ENCODE measurements at regions not wholly inside any gene's neighbourhood (a gene's known extent, or its start where the extent isn't known, plus 50 kb on each side); places are given as distances from the start of the nearest gene placed in this dataset.

DNA sequence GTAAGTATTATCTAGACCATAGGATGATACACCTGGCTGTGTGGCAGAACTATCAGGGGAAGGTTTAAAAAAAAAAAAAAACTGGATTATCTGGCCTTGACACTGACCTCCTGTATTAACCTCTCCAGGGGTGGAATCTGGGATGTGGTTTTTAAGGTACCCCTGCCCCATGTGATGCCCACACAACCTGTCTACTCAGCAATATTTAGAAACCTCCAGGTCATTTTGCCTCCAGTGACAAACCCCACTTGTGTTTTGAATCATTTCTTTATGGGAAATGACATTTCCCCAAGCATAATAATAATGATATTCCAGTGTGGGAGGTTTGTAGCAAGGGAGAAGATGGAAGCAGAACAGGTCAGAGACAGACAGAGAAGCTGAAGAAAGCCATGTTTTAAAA, 179.1 kb downstream of the RSL24D1 start:
- DNase-seq, result no peak

DNA sequence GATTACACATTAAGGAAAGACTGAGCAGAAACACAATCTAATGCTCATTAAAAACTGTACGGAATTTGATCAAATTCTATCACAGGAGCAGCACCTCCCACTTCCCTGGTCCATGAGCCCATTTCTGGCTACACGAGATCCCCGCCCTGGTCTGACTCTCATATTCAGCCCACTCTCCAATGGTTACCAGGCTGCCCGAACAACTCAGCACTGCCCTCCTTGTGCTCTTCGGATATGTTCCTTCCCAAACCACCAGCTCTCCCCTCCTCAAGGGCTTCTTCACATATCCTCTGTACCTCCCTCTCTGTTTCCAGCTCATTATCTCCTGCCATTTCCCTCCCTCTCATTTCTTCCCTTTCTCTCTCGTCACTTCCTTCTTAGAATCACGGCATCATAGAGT, 180.5 kb downstream of the RSL24D1 start:
- DNase-seq, result no peak

DNA sequence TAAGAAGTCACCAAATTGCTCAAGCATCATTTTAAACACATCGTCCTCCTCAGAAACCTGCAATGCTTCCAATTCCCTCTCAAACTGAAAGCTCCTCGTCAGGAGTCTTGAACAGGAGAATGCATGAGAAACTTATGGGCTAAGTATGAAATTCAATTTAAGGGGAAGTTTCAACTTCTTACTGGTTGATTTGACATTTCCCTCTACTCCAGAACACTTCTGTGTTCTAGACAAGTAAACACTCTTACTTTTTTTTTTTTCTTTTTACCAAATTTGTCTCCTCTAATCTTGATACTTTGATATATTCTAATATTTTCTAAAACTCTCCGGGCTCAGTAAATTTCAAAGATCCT, 181.7 kb downstream of the RSL24D1 start:
- no peak for DNase-seq

DNA sequence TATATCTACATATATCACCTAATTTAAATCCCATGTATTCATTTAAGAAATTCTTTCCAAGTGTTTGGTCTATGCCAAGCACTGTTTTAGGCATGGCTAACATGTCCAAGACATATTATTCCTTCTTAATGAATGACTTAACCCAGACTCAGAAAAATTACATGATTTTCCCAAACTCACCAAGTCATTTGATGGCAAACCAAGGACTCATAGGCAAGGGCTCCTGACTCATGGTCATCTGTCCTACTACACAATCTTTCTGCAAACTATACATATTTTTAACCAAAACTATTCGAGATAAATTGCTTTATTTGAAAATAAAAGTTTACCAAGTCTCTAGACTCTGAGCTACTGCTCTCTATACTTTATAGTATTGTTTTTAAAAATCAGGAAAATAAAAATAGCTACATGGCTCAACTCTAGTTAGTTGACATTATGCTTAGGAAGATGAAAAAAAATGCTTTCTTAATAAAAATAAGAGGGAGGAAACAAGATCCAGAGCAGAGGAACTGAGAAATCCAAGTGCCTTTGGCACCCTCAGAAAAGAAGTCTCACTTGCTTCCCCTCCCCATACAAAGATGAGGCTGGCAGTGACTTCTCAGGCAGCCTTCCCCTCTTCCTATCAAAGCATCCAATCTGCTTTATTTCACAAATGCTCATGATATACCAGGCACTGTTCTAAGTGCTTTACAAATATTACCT, 182.2 kb downstream of the RSL24D1 start:
- no peak for DNase-seq

DNA sequence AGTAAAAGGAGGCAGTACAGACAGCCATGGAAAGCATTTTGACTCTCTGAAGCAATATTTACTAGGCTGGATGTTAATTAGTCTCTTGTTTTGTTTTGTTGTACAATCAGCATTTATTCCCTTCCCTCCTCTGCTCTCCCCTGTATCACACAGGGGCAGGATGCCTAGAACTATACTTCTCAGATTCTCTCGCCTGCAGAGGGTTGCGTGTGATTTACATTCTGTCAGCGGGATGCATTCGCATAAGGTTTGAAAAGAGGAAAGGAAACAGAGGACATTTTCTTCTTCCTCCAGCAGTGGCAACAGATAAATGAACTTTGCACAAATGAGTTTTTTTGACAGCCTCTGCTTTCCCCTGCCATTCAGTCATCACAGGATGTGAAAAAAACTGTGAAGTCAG, 188.3 kb downstream of the RSL24D1 start:
- no peak for DNase-seq

DNA sequence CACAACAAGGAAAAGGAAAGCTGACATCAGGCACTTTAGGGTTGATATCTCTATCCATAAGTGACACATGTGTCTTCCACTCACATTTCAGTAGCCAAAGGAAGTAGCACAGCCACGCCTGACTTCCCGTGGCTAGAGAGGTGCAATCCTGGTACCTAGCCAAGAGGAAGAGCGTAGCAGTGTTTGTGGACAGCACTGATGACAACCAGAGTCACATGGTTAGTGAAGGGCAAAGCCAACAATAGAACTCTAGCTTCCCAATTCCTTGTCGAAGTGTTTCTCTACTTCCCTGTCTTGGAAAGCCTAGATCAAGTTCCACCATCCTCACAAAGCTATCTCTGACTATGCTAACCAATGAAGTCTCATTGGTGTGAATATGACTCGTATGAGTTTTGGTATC, 189.2 kb downstream of the RSL24D1 start:
- no peak for DNase-seq

DNA sequence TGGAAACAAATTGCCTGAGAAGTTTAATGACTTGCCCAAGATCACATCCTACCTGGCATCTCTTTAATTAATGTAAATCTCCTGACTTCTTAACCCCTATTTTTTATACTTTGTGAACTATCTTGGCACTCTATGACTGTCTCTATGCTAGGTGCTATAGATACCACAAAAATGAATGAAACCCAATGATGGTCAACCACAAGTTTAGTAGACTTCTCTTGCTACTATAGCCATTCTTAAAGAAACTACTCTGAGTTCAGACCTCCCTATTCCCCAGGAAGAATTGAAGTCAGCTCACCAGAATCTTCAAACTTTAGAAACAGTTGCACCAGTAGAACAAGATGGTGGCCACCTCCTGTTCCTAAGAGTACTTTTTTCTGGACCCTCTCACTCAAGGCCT, 191.1 kb downstream of the RSL24D1 start:
- no peak for DNase-seq

DNA sequence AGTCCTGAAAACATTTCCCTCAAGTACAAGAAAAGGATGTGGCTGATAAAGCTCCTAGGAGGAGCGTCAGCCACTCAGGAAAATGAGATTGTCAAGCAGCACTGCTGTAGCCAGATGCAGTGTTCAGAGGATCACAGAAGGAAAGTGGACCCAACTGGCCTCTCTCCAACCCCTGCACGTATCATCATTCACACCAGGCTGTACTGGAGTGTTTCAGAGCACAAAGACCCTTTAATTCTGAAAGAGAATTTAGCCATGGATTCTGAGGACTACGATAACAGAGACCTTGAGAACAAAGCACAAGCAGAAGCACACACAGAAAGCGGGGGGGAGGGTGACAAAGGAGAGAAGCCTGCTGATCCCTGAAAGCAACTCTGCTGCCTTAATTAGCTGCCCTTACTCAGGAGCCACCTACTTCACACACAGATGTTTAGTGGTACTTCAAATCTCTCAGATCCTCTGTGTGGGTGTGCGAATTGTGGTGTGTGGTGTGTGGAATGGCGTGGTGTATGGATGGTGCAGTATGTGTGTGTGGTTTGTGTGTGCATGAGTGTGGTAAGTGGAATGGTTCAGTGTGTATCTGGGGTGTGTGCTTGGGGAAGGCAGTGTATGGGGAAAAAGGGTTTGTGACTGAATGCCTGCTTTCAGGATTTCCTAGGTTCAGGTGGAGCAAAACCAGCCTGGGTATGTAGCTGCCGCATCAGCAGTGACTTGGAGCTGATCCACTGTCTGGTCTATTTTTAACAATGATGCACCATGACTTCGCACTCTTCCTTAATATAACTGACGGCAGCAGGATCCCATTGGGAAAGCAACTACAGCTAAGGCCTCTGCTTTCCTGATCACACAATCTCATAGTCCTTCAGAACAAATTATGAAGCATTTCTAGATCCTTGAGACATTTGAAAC, 192.5 kb downstream of the RSL24D1 start:
- DNase-seq, result no peak

DNA sequence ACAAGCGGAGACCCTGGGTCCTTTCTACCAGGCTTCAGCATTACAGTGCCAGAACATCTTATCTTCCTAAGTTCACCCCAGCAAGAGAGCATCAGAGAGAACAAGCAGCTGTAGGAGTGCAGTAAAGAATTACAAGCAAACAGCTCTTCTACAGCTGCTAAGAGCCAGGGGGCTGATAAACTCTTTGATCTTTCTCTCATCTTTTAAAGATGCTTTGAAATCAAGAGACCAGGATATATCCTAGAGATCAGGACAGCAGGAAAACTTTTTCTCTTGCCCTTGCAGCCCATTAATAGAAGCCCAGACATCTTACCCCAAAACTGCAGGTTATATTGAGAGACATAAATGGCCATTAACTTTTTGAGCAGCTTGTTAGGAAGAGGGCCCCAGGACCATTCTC, 198.1 kb downstream of the RSL24D1 start:
- DNase-seq, result no peak

DNA sequence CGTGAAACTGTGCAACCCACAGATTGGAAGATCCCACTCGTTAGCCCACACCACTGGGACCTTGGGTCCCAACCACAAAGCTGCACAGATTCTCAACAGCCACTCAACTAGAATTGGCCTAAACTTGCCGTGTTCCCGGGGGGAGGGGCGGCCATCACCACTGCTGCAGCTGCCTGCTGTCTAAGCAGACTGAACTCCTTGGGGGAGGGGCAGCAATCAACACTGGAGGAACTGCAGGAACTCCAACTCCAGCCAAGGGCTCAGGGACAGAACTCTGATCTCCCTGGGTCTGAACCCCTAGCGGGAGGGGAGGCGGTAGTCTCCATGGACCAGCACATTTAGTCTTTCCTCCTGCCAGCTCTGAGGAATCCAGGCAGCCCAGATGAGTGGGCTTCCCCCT, 205.9 kb downstream of the RSL24D1 start:
- DNase-seq, result no peak

DNA sequence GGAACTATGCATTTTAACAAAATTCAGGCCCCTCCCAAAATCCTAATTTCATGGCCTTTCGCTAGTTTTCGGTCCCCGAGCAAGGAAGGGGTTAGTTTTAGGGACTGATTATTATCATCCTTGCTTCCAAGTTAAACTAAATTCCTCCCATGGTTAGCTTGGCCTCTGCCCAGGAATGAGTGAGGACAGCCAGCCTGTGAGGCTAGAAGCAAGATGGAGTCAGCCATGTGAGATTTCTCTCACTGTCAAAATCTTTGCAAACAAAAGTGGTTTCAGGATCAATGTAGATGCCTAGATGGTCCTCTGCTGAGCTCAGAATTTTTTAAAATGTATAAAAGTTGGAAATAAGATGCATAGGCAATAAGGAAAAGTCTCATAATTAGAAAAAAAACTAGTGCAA, 208.9 kb downstream of the RSL24D1 start:
- DNase-seq, result no peak

DNA sequence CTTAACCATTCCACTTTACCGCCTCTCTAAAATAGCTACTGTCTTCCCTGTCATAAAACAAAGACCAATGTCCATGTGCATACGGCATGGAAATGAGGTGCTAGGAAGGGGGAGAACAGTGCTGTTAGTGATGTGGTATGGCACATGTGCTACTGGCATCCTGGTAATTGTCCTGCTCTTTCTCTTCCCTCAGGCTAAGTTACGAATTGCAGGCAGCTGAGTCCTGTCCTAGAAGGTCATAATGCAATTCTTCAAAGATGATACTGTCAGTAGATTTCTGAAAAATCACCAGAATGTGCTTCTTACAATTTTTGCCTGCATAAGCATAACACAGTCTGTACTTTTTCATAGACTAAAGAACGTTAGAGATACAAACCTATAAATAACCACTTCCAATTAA, 216.8 kb downstream of the RSL24D1 start:
- DNase-seq, result no peak

DNA sequence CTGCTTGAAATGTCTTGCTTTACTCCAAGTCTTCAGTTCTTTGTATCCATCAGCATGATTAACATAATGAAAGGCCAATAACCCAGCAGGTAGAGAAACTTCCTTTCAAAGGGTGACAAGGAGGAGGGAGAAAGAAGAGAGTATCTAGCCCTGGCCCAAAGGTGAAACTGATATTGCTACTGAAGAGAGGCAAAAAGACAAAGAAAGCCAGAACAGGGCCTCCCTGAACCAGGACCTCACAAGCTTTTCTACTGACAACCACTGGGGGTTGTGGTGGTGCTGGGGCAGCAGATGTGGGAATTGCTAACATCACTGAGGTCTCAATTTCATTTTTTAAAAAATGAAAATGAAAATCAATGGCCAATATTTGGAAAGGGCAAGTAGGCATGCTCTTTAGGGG, 234.1 kb downstream of the RSL24D1 start:
- DNase-seq, result no peak

DNA sequence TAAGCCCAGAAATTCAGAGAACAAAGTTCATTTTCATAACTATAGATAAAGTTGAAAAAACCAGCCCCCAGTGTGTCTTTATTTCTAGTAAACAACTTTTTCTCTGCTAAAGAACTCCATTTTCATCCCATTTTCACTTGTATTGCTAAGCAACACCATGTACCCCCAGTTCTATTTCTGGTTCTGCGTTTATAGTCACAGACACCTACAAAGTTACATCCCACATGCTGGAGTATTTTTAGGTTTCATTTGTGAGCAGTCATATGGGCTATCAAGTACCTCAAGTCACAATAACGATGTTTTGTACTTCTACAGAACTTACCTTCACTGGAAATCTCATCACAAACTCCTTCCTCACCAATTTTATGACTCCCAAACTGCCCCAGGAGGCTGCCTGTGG, 236.5 kb downstream of the RSL24D1 start:
- DNase-seq, result no peak

DNA sequence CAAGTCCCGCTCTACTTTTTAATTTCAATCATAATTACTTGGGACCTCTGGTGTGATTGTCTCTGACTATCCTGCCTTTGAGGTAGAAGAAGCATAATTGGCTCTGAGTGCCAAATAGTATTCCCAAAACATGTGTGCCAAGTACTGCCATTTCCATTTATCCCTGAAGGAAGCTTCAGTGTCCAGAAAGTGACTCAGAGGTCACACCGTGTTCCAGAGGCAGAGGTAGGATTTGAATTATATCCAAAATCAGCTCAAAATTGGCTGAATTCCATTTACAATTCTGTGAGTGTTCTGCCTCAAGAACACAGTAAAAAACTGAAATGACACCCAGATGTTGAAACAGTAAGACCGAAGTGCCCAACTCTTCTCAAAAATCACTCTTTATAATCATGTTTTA, 255.3 kb downstream of the RSL24D1 start:
- DNase-seq, result no peak

DNA sequence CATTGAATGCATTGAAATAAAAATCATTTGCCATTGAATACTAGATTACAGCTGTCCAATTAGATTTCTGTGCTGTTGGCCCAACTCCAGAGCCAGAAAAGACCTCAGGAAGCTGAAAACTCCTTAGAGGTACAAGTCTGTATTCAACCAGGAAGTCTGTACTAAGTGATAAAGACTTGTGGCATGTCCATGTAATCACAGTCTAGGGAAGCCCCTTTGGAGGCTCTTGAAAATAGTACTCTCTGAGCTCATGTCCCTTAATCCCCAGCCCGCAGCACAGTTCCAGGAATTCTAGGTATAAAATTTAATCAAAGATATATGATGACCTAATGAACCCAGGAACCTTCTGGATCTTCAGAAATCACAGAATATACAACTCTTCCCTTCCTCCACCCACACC, 279.4 kb downstream of the RSL24D1 start:
- DNase-seq, result no peak

DNA sequence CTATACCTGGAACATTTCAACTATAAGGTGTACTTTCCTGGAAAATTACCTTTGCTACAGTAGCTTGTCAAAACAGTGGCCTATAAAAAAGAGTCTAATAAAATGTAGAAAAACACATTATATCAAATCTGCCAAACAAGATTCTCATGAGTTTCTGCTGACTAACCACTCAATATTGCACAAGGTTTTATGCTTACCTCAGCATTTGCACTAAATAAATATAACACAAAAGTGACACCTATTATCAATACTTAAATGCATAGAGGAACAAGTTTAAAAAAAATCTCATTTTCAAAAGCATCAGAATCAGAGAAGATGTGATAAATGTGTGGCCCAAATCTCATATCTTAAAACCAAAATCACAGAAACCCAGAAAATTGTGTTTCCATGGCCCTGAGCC, 281.4 kb downstream of the RSL24D1 start:
- DNase-seq, result no peak

DNA sequence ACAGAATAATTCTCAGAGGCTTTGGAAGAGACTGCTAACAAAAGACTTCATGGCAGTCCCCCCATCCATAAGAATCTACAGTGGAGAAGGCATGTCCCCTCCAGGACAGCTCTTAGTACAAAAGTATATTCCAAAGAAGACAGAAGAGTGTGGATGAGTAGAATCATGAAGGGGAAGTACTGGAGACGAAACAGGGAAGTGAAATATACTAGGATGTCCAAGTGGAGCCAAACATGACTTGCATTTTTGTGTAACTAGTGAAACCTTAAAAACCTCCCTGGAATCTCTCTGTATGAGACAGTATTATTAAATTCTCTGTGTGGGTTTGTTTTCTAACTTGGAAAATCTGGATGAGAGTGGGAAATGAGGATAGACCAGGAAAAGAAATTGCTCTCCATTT, 312.4 kb downstream of the RSL24D1 start:
- DNase-seq, result no peak

DNA sequence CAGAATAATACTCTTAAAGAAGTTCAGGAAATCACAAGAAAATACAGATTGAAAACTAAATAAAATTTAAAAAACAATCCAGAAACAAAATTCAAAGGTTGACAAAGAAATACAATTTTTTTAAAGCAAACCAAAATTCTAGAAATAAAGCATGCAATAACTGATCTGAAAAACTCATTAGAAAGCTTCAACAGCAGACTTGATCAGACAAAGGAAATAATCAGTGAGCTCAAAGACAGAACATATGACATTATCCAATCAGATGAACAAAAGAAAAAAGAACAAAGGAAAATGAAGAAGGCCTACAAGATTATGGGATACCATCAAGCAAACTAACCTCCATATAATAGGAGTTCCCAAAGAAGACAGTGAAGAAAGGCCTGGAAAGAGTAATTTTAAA, 336.8 kb downstream of the RSL24D1 start:
- DNase-seq, result no peak

DNA sequence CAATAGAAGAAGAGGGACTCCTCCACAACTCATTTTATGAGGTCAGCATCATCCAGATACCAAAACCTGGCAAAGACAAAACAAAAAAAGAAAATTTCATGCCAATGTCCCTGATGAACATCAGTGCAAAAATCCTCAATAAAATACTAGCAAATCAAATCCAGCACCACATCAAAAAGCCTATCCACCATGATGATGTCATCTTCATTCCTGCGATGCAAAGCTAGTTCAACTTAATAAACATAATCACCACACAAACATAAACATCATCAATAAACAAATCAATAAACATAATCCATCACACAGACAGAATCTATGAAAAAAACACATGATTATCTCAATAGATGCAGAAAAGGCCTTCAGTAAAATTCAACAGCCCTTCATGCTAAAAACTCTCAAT, 342.1 kb downstream of the RSL24D1 start:
- no peak for DNase-seq

DNA sequence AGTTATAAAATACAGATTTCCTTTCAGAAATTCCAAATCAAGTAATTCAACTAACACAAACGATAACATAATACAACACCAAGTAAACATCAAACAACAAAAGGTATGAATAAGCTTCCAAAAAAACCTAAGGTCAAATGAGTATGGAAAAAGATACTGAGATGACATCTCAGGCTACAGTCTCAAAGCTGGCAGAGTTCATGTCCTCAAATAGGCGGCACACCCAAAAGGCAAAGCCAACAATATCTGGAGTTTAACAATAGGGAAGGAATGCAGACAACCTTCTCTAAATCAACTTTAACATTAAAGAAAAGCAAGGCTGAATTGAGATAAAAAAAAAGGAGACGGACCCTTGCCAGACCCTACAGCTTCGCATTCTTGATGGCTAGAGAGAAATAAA, 346.6 kb downstream of the RSL24D1 start:
- no peak for DNase-seq

DNA sequence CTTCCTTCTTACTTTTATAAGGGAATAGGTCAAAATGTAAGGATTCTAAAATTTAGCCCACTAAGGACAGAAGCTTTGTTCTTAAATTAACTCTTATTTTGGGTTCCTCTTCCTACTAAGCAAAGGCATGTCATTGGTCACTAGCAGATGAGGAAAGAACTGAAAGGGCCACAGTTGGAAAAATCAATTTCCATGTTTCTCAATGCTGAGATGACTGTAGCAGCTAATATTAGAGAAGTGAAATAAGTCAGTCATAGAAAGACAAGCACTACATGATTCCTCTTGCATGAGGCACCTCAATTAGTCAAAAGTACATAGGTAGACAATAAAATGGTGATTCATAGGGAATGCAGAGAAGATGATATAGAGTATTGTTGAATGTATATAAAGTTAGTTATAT, 353.7 kb downstream of the RSL24D1 start:
- no peak for DNase-seq

DNA sequence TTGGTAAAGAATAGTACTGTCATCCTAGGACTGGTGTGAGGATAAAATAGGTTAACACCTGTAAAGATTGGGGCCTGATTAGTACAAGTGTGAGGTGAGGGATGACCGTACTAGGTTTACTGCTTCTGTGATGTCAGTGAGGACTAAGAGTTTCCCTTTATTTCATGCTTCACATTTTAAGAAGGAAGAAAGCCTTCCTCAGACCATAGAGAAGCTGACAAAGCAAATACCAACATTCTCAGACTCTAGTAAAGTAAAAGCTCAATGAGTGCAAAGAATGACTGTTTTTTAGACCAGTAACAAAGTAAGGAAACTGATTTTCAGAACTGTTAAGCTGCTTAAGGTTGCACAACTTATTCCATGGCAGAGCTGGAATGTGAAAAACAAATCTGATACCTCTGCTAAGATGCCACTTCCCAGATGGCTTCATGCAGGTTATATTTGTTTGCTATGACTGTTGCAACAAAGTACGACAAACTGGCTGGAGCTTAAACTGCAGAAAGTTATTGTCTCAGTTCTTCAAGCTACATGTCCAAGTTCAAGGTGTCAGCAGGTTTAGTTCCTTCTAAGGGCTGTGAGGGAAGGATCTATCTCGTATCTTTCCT, 354.9 kb downstream of the RSL24D1 start:
- no peak for DNase-seq

All from SHP77 treated with DMSO at 0.1 percent for 48 hours (cell line).